ENCODE measurements at regions not wholly inside any gene's neighbourhood (a gene's known extent, or its start where the extent isn't known, plus 50 kb on each side); places are given as distances from the start of the nearest gene placed in this dataset.

DNA sequence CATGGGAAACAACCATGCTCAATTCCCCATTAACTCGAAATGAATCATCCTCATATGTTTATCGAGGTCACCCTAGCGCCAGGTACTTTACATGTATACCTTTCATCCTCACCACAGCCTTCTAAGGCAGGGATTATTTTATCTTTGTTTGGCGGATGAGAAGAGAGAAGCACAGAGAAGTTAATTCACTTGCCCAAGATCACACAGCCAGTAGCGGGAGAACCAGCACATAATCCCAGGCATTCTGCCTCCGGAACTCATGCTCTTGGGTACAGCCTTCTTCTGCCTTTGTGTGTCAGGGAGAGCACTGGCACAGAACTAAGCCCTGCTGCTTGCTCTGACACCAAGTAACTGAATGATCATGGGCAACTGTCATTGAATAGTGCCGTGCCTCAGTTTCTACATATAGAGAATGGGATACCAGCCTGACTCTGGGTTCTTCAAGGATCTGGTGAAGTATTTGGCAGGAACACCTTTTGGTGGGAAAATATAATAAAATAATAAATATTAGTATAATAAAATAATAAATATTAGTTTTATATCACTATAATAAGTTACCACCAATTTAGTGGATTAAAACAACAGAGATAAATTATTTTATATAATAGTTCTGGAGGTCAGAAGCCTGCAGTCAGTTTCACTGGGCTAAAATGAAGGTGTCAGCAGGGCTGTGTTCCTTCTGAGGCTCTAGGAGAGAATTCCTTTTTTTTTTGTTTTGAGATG, 220.9 kb downstream of the AACS start:
- DNase-seq (ENCODE audit: low read depth), result no peak
- no peak overlapping the region for H3K4me3 ChIP-seq (ENCODE audit: low read length)
- TF ChIP-seq, protein P1, sequence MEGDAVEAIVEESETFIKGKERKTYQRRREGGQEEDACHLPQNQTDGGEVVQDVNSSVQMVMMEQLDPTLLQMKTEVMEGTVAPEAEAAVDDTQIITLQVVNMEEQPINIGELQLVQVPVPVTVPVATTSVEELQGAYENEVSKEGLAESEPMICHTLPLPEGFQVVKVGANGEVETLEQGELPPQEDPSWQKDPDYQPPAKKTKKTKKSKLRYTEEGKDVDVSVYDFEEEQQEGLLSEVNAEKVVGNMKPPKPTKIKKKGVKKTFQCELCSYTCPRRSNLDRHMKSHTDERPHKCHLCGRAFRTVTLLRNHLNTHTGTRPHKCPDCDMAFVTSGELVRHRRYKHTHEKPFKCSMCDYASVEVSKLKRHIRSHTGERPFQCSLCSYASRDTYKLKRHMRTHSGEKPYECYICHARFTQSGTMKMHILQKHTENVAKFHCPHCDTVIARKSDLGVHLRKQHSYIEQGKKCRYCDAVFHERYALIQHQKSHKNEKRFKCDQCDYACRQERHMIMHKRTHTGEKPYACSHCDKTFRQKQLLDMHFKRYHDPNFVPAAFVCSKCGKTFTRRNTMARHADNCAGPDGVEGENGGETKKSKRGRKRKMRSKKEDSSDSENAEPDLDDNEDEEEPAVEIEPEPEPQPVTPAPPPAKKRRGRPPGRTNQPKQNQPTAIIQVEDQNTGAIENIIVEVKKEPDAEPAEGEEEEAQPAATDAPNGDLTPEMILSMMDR (IDR thresholded peaks at IDR 0.05; ENCODE audit: insufficient read depth, low read depth, low read length, missing control alignments), result no peak

GRCh38 chr12:125287155-125287847, 222.1 kb downstream of the AACS start:
- DNase-seq (ENCODE audit: low read depth), result no peak
- H3K4me3 ChIP-seq (ENCODE audit: low read length), result no peak overlapping the region
- TF ChIP-seq, protein P1 (IDR thresholded peaks at IDR 0.05; ENCODE audit: insufficient read depth, low read depth, low read length, missing control alignments), result no peak

GRCh38 chr12:125288931-125289928, 224.0 kb downstream of the AACS start:
- TF ChIP-seq, protein P1 (IDR thresholded peaks at IDR 0.05; ENCODE audit: insufficient read depth, low read depth, low read length, missing control alignments), result no peak
- no peak for DNase-seq (ENCODE audit: low read depth)
- no peak overlapping the region for H3K4me3 ChIP-seq (ENCODE audit: low read length)

- TF ChIP-seq, protein P1 (IDR thresholded peaks at IDR 0.05; ENCODE audit: insufficient read depth, low read depth, low read length, missing control alignments), result no peak
- H3K4me3 ChIP-seq (ENCODE audit: low read length), result no peak overlapping the region
- DNase-seq (ENCODE audit: low read depth), result no peak
These were observed 224.7 kb downstream of the AACS start for GRCh38 chr12:125289970-125290369.

- no peak overlapping the region for H3K4me3 ChIP-seq (ENCODE audit: low read length)
- TF ChIP-seq, protein P1 (IDR thresholded peaks at IDR 0.05; ENCODE audit: insufficient read depth, low read depth, low read length, missing control alignments), result no peak
- DNase-seq (ENCODE audit: low read depth), result no peak
These were observed 227.5 kb downstream of the AACS start for GRCh38 chr12:125292700-125293099.

DNA sequence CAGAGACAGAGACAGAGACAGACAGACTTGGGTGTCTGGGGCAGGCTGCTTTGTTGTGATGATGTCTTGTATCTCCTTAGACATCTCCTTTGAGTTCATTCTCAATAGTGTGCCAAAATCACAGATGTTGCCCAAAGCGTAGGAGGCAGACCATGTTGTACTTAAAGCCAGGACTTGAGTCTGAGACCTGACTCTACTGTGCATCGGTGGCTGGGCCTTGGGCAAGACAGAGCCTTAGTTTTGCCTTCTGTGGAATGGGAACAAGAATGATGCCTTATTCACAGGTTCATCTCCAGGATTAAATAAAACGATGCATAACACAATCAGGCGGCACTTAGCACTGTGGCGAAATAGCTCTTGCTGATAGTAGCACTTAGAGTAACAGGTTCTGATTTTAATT, 230.3 kb downstream of the AACS start:
- no peak for DNase-seq (ENCODE audit: low read depth)
- H3K4me3 ChIP-seq (ENCODE audit: low read length), result no peak overlapping the region
- TF ChIP-seq, protein P1 (IDR thresholded peaks at IDR 0.05; ENCODE audit: insufficient read depth, low read depth, low read length, missing control alignments), result no peak

Data from epithelial cell of esophagus (primary cell).